ENCODE measurements at regions not wholly inside any gene's neighbourhood (a gene's known extent, or its start where the extent isn't known, plus 50 kb on each side); places are given as distances from the start of the nearest gene placed in this dataset.
"Not testable (repeated sequence)": the region's sequence is repeated elsewhere in the genome, so short reads cannot be mapped to it uniquely, and the experiment has no call there.

DNA sequence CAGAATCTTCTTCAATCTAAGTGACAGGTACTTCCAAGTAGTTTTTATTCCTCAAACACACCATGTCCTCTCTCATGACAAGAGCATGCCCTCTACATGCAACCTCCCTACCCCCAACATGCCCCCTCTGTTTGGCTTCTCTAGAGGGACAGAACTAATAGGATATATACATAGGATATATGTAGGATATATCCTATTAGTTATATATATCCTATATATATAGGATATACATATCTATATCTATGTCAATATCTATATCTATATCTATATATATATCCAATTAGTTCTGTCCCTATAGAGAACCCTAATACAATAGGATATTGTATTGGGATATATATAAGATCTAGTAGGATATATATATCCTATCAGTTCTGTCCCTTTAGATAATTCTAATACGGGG lies 701.9 kb upstream of the MIR17HG start:
- Histone ChIP-seq H3K27me3 (ENCODE audit: insufficient read depth, low read length) (no peaks in the 10 kb centered on the region), H2AFZ (ENCODE audit: low read length) (no peak overlapping the region), H3K4me2 (ENCODE audit: insufficient read depth, low read length) (no peak overlapping the region), H3K79me2 (ENCODE audit: insufficient read depth, low read length) (no peaks in the 10 kb centered on the region), H3K4me3 (ENCODE audit: insufficient read depth, low read length) (no peak overlapping the region), H3K36me3 (ENCODE audit: insufficient read depth, low read length) (no peaks in the 10 kb centered on the region), H4K20me1 (ENCODE audit: insufficient read depth, low read length) (no peaks in the 10 kb centered on the region), H3K27ac (ENCODE audit: low read depth, low read length) (no peak overlapping the region), H3K9me3 (ENCODE audit: low read depth, low read length) (no peaks in the 10 kb centered on the region), H3K4me1 (ENCODE audit: insufficient read depth, low read length) (no peaks in the 10 kb centered on the region)
- TF ChIP-seq, protein P1, sequence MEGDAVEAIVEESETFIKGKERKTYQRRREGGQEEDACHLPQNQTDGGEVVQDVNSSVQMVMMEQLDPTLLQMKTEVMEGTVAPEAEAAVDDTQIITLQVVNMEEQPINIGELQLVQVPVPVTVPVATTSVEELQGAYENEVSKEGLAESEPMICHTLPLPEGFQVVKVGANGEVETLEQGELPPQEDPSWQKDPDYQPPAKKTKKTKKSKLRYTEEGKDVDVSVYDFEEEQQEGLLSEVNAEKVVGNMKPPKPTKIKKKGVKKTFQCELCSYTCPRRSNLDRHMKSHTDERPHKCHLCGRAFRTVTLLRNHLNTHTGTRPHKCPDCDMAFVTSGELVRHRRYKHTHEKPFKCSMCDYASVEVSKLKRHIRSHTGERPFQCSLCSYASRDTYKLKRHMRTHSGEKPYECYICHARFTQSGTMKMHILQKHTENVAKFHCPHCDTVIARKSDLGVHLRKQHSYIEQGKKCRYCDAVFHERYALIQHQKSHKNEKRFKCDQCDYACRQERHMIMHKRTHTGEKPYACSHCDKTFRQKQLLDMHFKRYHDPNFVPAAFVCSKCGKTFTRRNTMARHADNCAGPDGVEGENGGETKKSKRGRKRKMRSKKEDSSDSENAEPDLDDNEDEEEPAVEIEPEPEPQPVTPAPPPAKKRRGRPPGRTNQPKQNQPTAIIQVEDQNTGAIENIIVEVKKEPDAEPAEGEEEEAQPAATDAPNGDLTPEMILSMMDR (IDR thresholded peaks at IDR 0.05; ENCODE audit: extremely low read depth, low read depth, low read length), result no peak
- DNase-seq (ENCODE audit: insufficient read length, low spot score, missing footprints), result no peak

DNA sequence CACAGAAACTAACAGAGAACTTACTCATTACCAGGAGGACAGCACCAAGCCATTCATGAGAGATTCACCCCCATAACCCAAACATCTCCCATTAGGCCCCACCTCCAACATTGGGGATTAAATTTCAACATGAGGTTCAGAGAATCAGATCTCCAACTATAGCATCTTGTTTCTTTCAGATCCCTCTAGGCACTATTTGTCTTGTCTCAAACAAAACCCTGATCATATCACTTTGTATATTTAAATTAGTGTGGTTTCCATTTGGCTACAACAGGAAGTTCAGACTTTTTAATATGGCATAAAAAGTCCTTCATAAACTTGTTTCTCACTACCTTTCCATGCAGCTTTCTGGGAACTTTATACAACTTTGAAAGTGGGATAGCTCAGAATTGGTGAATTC lies 699.0 kb upstream of the MIR17HG start:
- Histone ChIP-seq H3K4me3 (ENCODE audit: insufficient read depth, low read length) (no peak overlapping the region), H2AFZ (ENCODE audit: low read length) (no peak overlapping the region), H3K79me2 (ENCODE audit: insufficient read depth, low read length) (no peaks in the 10 kb centered on the region), H3K9me3 (ENCODE audit: low read depth, low read length) (no peaks in the 10 kb centered on the region), H3K27ac (ENCODE audit: low read depth, low read length) (no peak overlapping the region), H3K4me1 (ENCODE audit: insufficient read depth, low read length) (no peaks in the 10 kb centered on the region), H3K27me3 (ENCODE audit: insufficient read depth, low read length) (no peaks in the 10 kb centered on the region), H3K36me3 (ENCODE audit: insufficient read depth, low read length) (no peaks in the 10 kb centered on the region), H4K20me1 (ENCODE audit: insufficient read depth, low read length) (no peaks in the 10 kb centered on the region), H3K4me2 (ENCODE audit: insufficient read depth, low read length) (no peak overlapping the region)
- DNase-seq (ENCODE audit: insufficient read length, low spot score, missing footprints), result no peak
- TF ChIP-seq, protein P1 (IDR thresholded peaks at IDR 0.05; ENCODE audit: extremely low read depth, low read depth, low read length), result no peak

DNA sequence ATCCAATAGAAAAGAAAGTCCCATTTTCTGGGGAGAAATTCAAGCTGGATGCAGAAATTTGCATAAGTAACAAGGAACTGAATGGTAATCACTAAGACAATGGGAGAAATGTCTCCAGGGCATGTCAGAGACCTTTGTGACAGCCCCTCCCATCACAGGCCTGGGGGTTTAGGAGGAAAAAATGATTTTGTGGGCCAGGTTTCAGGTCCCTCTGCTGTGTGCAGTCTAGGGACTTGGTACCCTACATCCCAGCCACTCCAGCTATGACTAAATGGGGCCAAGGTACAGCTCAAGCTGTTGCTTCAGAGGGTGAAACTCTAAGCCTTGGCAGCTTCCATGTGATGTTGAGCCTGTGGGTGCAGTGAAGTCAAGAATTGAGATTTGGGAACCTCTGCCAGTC lies 695.5 kb upstream of the MIR17HG start:
- no peaks in the 10 kb centered on the region for H3K79me2 ChIP-seq (ENCODE audit: insufficient read depth, low read length)
- no peaks in the 10 kb centered on the region for H4K20me1 ChIP-seq (ENCODE audit: insufficient read depth, low read length)
- no peaks in the 10 kb centered on the region for H3K9me3 ChIP-seq (ENCODE audit: low read depth, low read length)
- H3K36me3 ChIP-seq (ENCODE audit: insufficient read depth, low read length), result no peaks in the 10 kb centered on the region
- no peak overlapping the region for H3K27ac ChIP-seq (ENCODE audit: low read depth, low read length)
- H3K4me1 ChIP-seq (ENCODE audit: insufficient read depth, low read length), result no peaks in the 10 kb centered on the region
- DNase-seq (ENCODE audit: insufficient read length, low spot score, missing footprints), result no peak
- H2AFZ ChIP-seq (ENCODE audit: low read length), result no peak overlapping the region
- no peaks in the 10 kb centered on the region for H3K27me3 ChIP-seq (ENCODE audit: insufficient read depth, low read length)
- H3K4me2 ChIP-seq (ENCODE audit: insufficient read depth, low read length), result no peak overlapping the region
- no peak overlapping the region for H3K4me3 ChIP-seq (ENCODE audit: insufficient read depth, low read length)
- TF ChIP-seq, protein P1 (IDR thresholded peaks at IDR 0.05; ENCODE audit: extremely low read depth, low read depth, low read length), result no peak

DNA sequence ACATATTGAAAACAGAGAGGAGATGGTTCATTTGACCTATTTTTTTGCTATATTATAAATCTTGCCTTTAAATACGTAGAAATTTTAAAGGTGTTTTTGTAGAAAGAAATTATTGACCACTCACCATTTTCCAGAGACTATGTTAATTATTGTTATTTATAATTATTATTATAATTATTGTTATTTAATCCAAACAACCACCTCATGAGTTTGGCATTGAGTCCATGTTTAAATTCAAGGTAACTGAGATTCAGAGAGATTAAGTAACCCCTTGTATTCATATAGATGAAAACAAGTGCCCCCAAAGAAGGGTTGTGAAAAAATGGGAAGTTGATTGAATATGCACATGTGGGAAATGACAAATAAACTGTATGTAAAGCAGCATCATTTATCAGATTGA lies 692.5 kb upstream of the MIR17HG start:
- H3K27ac ChIP-seq (ENCODE audit: low read depth, low read length), result no peak overlapping the region
- H3K4me3 ChIP-seq (ENCODE audit: insufficient read depth, low read length), result no peak overlapping the region
- H3K79me2 ChIP-seq (ENCODE audit: insufficient read depth, low read length), result no peaks in the 10 kb centered on the region
- DNase-seq (ENCODE audit: insufficient read length, low spot score, missing footprints), result no peak
- H3K4me1 ChIP-seq (ENCODE audit: insufficient read depth, low read length), result no peaks in the 10 kb centered on the region
- TF ChIP-seq, protein P1 (IDR thresholded peaks at IDR 0.05; ENCODE audit: extremely low read depth, low read depth, low read length), result no peak
- no peaks in the 10 kb centered on the region for H3K27me3 ChIP-seq (ENCODE audit: insufficient read depth, low read length)
- H3K9me3 ChIP-seq (ENCODE audit: low read depth, low read length), result peaks cover 2% of the 10 kb centered on the region
- H4K20me1 ChIP-seq (ENCODE audit: insufficient read depth, low read length), result no peaks in the 10 kb centered on the region
- no peak overlapping the region for H3K4me2 ChIP-seq (ENCODE audit: insufficient read depth, low read length)
- no peak overlapping the region for H2AFZ ChIP-seq (ENCODE audit: low read length)
- H3K36me3 ChIP-seq (ENCODE audit: insufficient read depth, low read length), result no peaks in the 10 kb centered on the region

DNA sequence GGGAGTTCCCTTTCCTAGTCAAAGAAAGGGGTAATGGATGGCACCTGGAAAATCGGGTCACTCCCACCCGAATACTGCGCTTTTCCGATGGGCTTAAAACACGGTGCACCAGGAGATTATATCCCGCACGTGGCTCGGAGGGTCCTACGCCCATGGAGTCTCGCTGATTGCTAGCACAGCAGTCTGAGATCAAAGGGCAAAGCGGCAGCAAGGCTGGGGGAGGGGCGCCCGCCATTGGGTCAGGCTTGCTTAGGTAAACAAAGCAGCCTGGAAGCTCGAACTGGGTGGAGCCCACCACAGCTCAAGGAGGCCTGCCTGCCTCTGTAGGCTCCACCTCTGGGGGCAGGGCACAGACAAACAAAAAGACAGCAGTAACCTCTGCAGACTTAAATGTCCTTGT lies 683.3 kb upstream of the MIR17HG start:
- not testable (repeated sequence) for H3K9me3 ChIP-seq (ENCODE audit: low read depth, low read length); H2AFZ ChIP-seq (ENCODE audit: low read length); H3K27me3 ChIP-seq (ENCODE audit: insufficient read depth, low read length); DNase-seq (ENCODE audit: insufficient read length, low spot score, missing footprints); H3K4me3 ChIP-seq (ENCODE audit: insufficient read depth, low read length); H3K4me2 ChIP-seq (ENCODE audit: insufficient read depth, low read length); H4K20me1 ChIP-seq (ENCODE audit: insufficient read depth, low read length); H3K36me3 ChIP-seq (ENCODE audit: insufficient read depth, low read length); H3K27ac ChIP-seq (ENCODE audit: low read depth, low read length); H3K79me2 ChIP-seq (ENCODE audit: insufficient read depth, low read length); H3K4me1 ChIP-seq (ENCODE audit: insufficient read depth, low read length)

All from osteoblast (primary cell).